Stimulated activated CD8-positive, alpha-beta memory T cell treated with anti-CD3 and anti-CD28 coated beads, Interleukin-15, amount 100 ng/mL, for 48 hours (primary cell): ENCODE measurements at regions not wholly inside any gene's neighbourhood (a gene's known extent, or its start where the extent isn't known, plus 50 kb on each side); places are given as distances from the start of the nearest gene placed in this dataset.

Source experiments
- DNase-seq, 2 donors: peaks; one replicate each; pipeline ENCODE4 v3.0.0-alpha.2; 2020; ENCODE audit warnings: low read depth in 2 of 2

GRCh38 chr16:79543219-79543618 lies 57.3 kb downstream of the MAF start:
- no peak for DNase-seq

- no peak for DNase-seq
These were observed 58.2 kb downstream of the MAF start for GRCh38 chr16:79542237-79542774.

GRCh38 chr16:79540825-79541595 lies 59.5 kb downstream of the MAF start:
- DNase-seq, result no peak

- DNase-seq, result no peak
These were observed 63.0 kb downstream of the MAF start for GRCh38 chr16:79537584-79537983.

- no peak for DNase-seq
These were observed 63.6 kb downstream of the MAF start for GRCh38 chr16:79536958-79537357.

- DNase-seq, result no peak
These were observed 65.4 kb downstream of the MAF start for GRCh38 chr16:79535130-79535529.

- no peak for DNase-seq
These were observed 66.4 kb downstream of the MAF start for GRCh38 chr16:79534143-79534542.

GRCh38 chr16:79533292-79533691 lies 67.2 kb downstream of the MAF start:
- no peak for DNase-seq

- DNase-seq, result no peak
These were observed 67.8 kb downstream of the MAF start for GRCh38 chr16:79532785-79533184.

GRCh38 chr16:79532273-79532672 lies 68.3 kb downstream of the MAF start:
- DNase-seq, result no peak

- no peak for DNase-seq
These were observed 72.2 kb downstream of the MAF start for GRCh38 chr16:79528338-79528737.

- DNase-seq, result no peak
These were observed 76.6 kb downstream of the MAF start for GRCh38 chr16:79523971-79524370.

- DNase-seq, result no peak
These were observed 81.1 kb downstream of the MAF start for GRCh38 chr16:79519448-79519847.

GRCh38 chr16:79517156-79517555 lies 83.4 kb downstream of the MAF start:
- DNase-seq, result no peak

GRCh38 chr16:79510879-79511278 lies 89.7 kb downstream of the MAF start:
- no peak for DNase-seq

GRCh38 chr16:79509906-79510305 lies 90.6 kb downstream of the MAF start:
- no peak for DNase-seq

GRCh38 chr16:79509211-79509631 lies 91.3 kb downstream of the MAF start:
- DNase-seq, result no peak

- DNase-seq, result no peak
These were observed 92.2 kb downstream of the MAF start for GRCh38 chr16:79508294-79508693.

GRCh38 chr16:79505344-79505743 lies 95.2 kb downstream of the MAF start:
- no peak for DNase-seq

- no peak for DNase-seq
These were observed 97.0 kb downstream of the MAF start for GRCh38 chr16:79503511-79503910.

- DNase-seq, result no peak
These were observed 99.1 kb downstream of the MAF start for GRCh38 chr16:79501446-79501845.

GRCh38 chr16:79500866-79501265 lies 99.7 kb downstream of the MAF start:
- no peak for DNase-seq

- DNase-seq, result no peak
These were observed 100.3 kb downstream of the MAF start for GRCh38 chr16:79500286-79500685.

GRCh38 chr16:79498928-79499327 lies 101.6 kb downstream of the MAF start:
- DNase-seq, result no peak
